Fibroblast of villous mesenchyme (primary cell): ENCODE measurements at regions not wholly inside any gene's neighbourhood (a gene's known extent, or its start where the extent isn't known, plus 50 kb on each side); places are given as distances from the start of the nearest gene placed in this dataset.

Experiments used
- DNase-seq: peaks from one replicate; pipeline ENCODE4 v3.0.0-alpha.2; 2010; ENCODE audit warnings: low read depth
- H3K4me3 ChIP-seq: 2 replicates; pipeline ENCODE4 v1.5.1; 2011; ENCODE audit warnings: low read depth, mild to moderate bottlenecking, low read length
- CTCF ChIP-seq: IDR thresholded peaks from 2 replicates; pipeline ENCODE4 v1.5.1; 2012; ENCODE audit warnings: low read depth, mild to moderate bottlenecking, low read length; ENCODE audit not compliant: insufficient read depth

GRCh38 chr9:8027351-8027750 is 227.8 kb upstream of the DMAC1 start:
- no peak for DNase-seq
- no peak for TF ChIP-seq CTCF
- no peak overlapping the region for H3K4me3 ChIP-seq

- no peak for DNase-seq
- no peak overlapping the region for H3K4me3 ChIP-seq
- TF ChIP-seq CTCF: no peak
Observed at GRCh38 chr9:8025551-8025950, 226.0 kb upstream of the DMAC1 start.

GRCh38 chr9:8020186-8020585 is 220.6 kb upstream of the DMAC1 start:
- H3K4me3 ChIP-seq: no peak overlapping the region
- DNase-seq: no peak
- TF ChIP-seq CTCF: no peak

- no peak for DNase-seq
- TF ChIP-seq CTCF: no peak
- H3K4me3 ChIP-seq: no peak overlapping the region
Observed at GRCh38 chr9:8019636-8020035, 220.1 kb upstream of the DMAC1 start.

GRCh38 chr9:8014997-8015682 is 215.6 kb upstream of the DMAC1 start:
- TF ChIP-seq CTCF: no peak
- no peak overlapping the region for H3K4me3 ChIP-seq
- no peak for DNase-seq

GRCh38 chr9:8012986-8013385 is 213.4 kb upstream of the DMAC1 start:
- DNase-seq: no peak
- no peak for TF ChIP-seq CTCF
- H3K4me3 ChIP-seq: no peak overlapping the region

- DNase-seq: no peak
- TF ChIP-seq CTCF: no peak
- H3K4me3 ChIP-seq: no peak overlapping the region
Observed at GRCh38 chr9:8011974-8012373, 212.4 kb upstream of the DMAC1 start.
